C4-2B (cell line): ENCODE measurements at regions not wholly inside any gene's neighbourhood (a gene's known extent, or its start where the extent isn't known, plus 50 kb on each side); places are given as distances from the start of the nearest gene placed in this dataset.

Experiments used
- ZFX ChIP-seq: fragments of 450-650 bp; IDR thresholded peaks from 2 replicates; pipeline ENCODE4 v1.6.1; 2017
- TF ChIP-seq, protein P1 (sequence below): fragments of 450-650 bp; conservative IDR thresholded peaks from 2 replicates; pipeline ENCODE4 v1.5.1; 2017; ENCODE audit warnings: mild to moderate bottlenecking

DNA sequence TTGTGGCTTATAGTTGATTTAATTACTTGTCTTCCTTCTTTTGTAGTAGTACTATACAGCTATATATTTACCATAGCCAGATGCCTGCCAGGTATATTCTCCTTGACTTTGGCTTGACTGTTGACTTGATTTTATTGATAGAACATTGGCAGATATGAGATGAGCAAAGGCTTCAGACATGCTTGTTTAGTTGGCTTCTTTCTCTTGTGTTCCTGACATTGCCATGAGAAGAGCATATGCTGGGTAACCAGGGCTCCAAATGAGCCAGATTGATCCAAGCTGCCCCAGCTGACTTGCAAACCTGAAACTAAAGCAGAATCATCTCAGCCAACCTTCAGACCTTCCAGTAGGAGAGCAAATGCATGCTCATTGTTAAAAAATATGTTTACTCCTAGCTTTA is 508.1 kb upstream of the BTBD3 start:
- TF ChIP-seq, protein P1, sequence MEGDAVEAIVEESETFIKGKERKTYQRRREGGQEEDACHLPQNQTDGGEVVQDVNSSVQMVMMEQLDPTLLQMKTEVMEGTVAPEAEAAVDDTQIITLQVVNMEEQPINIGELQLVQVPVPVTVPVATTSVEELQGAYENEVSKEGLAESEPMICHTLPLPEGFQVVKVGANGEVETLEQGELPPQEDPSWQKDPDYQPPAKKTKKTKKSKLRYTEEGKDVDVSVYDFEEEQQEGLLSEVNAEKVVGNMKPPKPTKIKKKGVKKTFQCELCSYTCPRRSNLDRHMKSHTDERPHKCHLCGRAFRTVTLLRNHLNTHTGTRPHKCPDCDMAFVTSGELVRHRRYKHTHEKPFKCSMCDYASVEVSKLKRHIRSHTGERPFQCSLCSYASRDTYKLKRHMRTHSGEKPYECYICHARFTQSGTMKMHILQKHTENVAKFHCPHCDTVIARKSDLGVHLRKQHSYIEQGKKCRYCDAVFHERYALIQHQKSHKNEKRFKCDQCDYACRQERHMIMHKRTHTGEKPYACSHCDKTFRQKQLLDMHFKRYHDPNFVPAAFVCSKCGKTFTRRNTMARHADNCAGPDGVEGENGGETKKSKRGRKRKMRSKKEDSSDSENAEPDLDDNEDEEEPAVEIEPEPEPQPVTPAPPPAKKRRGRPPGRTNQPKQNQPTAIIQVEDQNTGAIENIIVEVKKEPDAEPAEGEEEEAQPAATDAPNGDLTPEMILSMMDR = no peak
- no peak for TF ChIP-seq ZFX
